ENCODE measurements at regions not wholly inside any gene's neighbourhood (a gene's known extent, or its start where the extent isn't known, plus 50 kb on each side); places are given as distances from the start of the nearest gene placed in this dataset.

DNA sequence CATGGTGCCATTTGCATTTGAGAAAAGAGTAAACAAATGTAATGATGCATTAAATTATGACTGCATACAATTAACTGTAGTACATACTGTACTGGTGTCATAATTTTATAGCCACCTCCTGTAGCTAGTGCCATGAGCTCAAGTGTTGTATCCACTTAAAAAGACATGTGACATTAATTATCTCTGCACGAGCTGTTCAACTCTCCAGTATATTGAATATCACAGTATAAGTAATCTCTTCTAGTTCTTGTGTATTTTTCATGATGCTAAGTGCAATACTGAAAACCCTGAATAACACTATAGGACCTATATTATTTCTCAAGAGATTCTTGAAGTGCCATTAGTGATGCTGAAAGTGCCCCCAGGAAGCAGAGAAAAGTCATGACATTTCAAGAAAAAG is 387.3 kb downstream of the PCDH17 start:
- TF ChIP-seq, protein P1, sequence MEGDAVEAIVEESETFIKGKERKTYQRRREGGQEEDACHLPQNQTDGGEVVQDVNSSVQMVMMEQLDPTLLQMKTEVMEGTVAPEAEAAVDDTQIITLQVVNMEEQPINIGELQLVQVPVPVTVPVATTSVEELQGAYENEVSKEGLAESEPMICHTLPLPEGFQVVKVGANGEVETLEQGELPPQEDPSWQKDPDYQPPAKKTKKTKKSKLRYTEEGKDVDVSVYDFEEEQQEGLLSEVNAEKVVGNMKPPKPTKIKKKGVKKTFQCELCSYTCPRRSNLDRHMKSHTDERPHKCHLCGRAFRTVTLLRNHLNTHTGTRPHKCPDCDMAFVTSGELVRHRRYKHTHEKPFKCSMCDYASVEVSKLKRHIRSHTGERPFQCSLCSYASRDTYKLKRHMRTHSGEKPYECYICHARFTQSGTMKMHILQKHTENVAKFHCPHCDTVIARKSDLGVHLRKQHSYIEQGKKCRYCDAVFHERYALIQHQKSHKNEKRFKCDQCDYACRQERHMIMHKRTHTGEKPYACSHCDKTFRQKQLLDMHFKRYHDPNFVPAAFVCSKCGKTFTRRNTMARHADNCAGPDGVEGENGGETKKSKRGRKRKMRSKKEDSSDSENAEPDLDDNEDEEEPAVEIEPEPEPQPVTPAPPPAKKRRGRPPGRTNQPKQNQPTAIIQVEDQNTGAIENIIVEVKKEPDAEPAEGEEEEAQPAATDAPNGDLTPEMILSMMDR (IDR thresholded peaks at IDR 0.05; ENCODE audit: insufficient read depth, low read length): no peak
- TF ChIP-seq, protein P2, sequence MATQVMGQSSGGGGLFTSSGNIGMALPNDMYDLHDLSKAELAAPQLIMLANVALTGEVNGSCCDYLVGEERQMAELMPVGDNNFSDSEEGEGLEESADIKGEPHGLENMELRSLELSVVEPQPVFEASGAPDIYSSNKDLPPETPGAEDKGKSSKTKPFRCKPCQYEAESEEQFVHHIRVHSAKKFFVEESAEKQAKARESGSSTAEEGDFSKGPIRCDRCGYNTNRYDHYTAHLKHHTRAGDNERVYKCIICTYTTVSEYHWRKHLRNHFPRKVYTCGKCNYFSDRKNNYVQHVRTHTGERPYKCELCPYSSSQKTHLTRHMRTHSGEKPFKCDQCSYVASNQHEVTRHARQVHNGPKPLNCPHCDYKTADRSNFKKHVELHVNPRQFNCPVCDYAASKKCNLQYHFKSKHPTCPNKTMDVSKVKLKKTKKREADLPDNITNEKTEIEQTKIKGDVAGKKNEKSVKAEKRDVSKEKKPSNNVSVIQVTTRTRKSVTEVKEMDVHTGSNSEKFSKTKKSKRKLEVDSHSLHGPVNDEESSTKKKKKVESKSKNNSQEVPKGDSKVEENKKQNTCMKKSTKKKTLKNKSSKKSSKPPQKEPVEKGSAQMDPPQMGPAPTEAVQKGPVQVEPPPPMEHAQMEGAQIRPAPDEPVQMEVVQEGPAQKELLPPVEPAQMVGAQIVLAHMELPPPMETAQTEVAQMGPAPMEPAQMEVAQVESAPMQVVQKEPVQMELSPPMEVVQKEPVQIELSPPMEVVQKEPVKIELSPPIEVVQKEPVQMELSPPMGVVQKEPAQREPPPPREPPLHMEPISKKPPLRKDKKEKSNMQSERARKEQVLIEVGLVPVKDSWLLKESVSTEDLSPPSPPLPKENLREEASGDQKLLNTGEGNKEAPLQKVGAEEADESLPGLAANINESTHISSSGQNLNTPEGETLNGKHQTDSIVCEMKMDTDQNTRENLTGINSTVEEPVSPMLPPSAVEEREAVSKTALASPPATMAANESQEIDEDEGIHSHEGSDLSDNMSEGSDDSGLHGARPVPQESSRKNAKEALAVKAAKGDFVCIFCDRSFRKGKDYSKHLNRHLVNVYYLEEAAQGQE (IDR thresholded peaks at IDR 0.05; ENCODE audit: insufficient replicate concordance, low read depth): no peak

All from HL-60 (cell line).